Osteoblast (primary cell): ENCODE measurements at regions not wholly inside any gene's neighbourhood (a gene's known extent, or its start where the extent isn't known, plus 50 kb on each side); places are given as distances from the start of the nearest gene placed in this dataset.

Source experiments
- DNase-seq: peaks from one replicate; pipeline ENCODE4 v3.0.0; 2011; ENCODE audit warnings: low spot score, mixed read lengths; ENCODE audit not compliant: insufficient read length; ENCODE audit errors: missing footprints
- H2AFZ ChIP-seq: 2 replicates; pipeline ENCODE4 v1.6.0; 2011; ENCODE audit warnings: mild to moderate bottlenecking, low read length
- H3K27ac ChIP-seq: 2 replicates; pipeline ENCODE4 v1.5.1; 2011; ENCODE audit warnings: mild to moderate bottlenecking, low read depth, low read length, moderate library complexity
- H3K27me3 ChIP-seq: 2 replicates; pipeline ENCODE4 v1.6.0; 2012; ENCODE audit warnings: mild to moderate bottlenecking, control low read depth, inconsistent platforms, low read length, moderate library complexity; ENCODE audit not compliant: insufficient read depth
- H3K36me3 ChIP-seq: 2 replicates; pipeline ENCODE4 v1.5.1; 2011; ENCODE audit warnings: mild to moderate bottlenecking, low read length, control low read depth, moderate library complexity; ENCODE audit not compliant: insufficient read depth
- H3K4me1 ChIP-seq: 2 replicates; pipeline ENCODE4 v1.5.1; 2011; ENCODE audit warnings: mild to moderate bottlenecking, low read length, control low read depth, moderate library complexity; ENCODE audit not compliant: insufficient read depth
- H3K4me2 ChIP-seq: 2 replicates; pipeline ENCODE4 v1.6.0; 2011; ENCODE audit warnings: mild to moderate bottlenecking, low read length; ENCODE audit not compliant: insufficient read depth
- H3K4me3 ChIP-seq: fragments of 200-600 bp; sonication (generic); 3 replicates; pipeline ENCODE4 v1.5.1; 2012; ENCODE audit warnings: mild to moderate bottlenecking, low read length, inconsistent platforms; ENCODE audit not compliant: insufficient read depth
- H3K79me2 ChIP-seq: 2 replicates; pipeline ENCODE4 v1.6.0; 2012; ENCODE audit warnings: mild to moderate bottlenecking, low read length, control low read depth, inconsistent platforms; ENCODE audit not compliant: insufficient read depth
- H3K9me3 ChIP-seq: 2 replicates; pipeline ENCODE4 v1.5.1; 2011; ENCODE audit warnings: low read depth, low read length, control low read depth
- H4K20me1 ChIP-seq: 2 replicates; pipeline ENCODE4 v1.6.0; 2012; ENCODE audit warnings: mild to moderate bottlenecking, low read length, control low read depth; ENCODE audit not compliant: insufficient read depth
- CTCF ChIP-seq: IDR thresholded peaks from 2 replicates; pipeline ENCODE4 v1.5.1; 2011; ENCODE audit warnings: mild to moderate bottlenecking, low read depth, low read length, moderate library complexity; ENCODE audit errors: extremely low read depth

GRCh38 chr2:126512026-126512425, 143.9 kb upstream of the GYPC start:
- no peaks in the 10 kb centered on the region for H4K20me1 ChIP-seq
- no peaks in the 10 kb centered on the region for H3K36me3 ChIP-seq
- no peak overlapping the region for H3K27ac ChIP-seq
- no peak for DNase-seq
- TF ChIP-seq CTCF, result no peak
- H3K79me2 ChIP-seq, result no peaks in the 10 kb centered on the region
- no peak overlapping the region for H2AFZ ChIP-seq
- no peaks in the 10 kb centered on the region for H3K4me1 ChIP-seq
- no peak overlapping the region for H3K4me2 ChIP-seq
- no peaks in the 10 kb centered on the region for H3K27me3 ChIP-seq
- H3K9me3 ChIP-seq, result no peaks in the 10 kb centered on the region
- no peak overlapping the region for H3K4me3 ChIP-seq

GRCh38 chr2:126513033-126513432, 142.9 kb upstream of the GYPC start:
- no peak for TF ChIP-seq CTCF
- no peak for DNase-seq
- Histone ChIP-seq H3K4me1 (no peaks in the 10 kb centered on the region), H3K9me3 (no peaks in the 10 kb centered on the region), H3K27ac (no peak overlapping the region), H3K4me2 (no peak overlapping the region), H2AFZ (no peak overlapping the region), H3K79me2 (no peaks in the 10 kb centered on the region), H3K4me3 (no peak overlapping the region), H4K20me1 (no peaks in the 10 kb centered on the region), H3K36me3 (no peaks in the 10 kb centered on the region), H3K27me3 (no peaks in the 10 kb centered on the region)

GRCh38 chr2:126515471-126515870, 140.5 kb upstream of the GYPC start:
- no peak overlapping the region for H3K4me3 ChIP-seq
- H2AFZ ChIP-seq, result no peak overlapping the region
- H3K9me3 ChIP-seq, result no peaks in the 10 kb centered on the region
- H3K27me3 ChIP-seq, result no peaks in the 10 kb centered on the region
- TF ChIP-seq CTCF, result no peak
- no peaks in the 10 kb centered on the region for H3K36me3 ChIP-seq
- H3K27ac ChIP-seq, result no peak overlapping the region
- no peaks in the 10 kb centered on the region for H3K79me2 ChIP-seq
- no peaks in the 10 kb centered on the region for H3K4me1 ChIP-seq
- no peak for DNase-seq
- H3K4me2 ChIP-seq, result no peak overlapping the region
- no peaks in the 10 kb centered on the region for H4K20me1 ChIP-seq

GRCh38 chr2:126518196-126518595, 137.8 kb upstream of the GYPC start:
- H3K4me3 ChIP-seq, result no peak overlapping the region
- H3K9me3 ChIP-seq, result no peaks in the 10 kb centered on the region
- H4K20me1 ChIP-seq, result no peaks in the 10 kb centered on the region
- H3K27me3 ChIP-seq, result no peaks in the 10 kb centered on the region
- no peak overlapping the region for H2AFZ ChIP-seq
- H3K4me1 ChIP-seq, result no peaks in the 10 kb centered on the region
- no peak for DNase-seq
- no peaks in the 10 kb centered on the region for H3K79me2 ChIP-seq
- H3K27ac ChIP-seq, result no peak overlapping the region
- no peak for TF ChIP-seq CTCF
- H3K4me2 ChIP-seq, result no peak overlapping the region
- H3K36me3 ChIP-seq, result no peaks in the 10 kb centered on the region
